ENCODE measurements at regions not wholly inside any gene's neighbourhood (a gene's known extent, or its start where the extent isn't known, plus 50 kb on each side); places are given as distances from the start of the nearest gene placed in this dataset.

GRCh38 chr17:15177343-15177742 is 87.8 kb downstream of the PMP22 start:
- DNase-seq (ENCODE audit: low read depth in 2 of 2): no peak

DNA sequence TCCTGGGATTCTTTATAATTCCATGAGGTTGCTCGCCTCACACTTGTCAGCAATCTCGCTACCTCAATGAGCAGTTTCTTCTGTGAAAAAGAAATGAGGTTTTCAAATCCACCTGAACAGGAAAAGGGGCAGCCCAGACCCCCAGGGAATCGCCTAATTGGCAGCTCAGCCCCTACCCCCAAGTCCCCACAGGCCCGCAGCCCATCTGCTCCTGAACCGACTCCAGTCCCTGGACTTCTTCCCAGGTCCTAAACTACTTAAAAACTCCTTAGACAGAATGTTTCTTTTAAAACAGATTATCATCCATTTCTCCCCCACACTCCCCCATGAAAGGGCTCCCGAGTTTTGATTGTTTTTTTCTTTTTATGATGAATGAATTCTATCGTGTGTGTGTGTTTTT is 89.8 kb downstream of the PMP22 start:
- DNase-seq (ENCODE audit: low read depth in 2 of 2): no peak

DNA sequence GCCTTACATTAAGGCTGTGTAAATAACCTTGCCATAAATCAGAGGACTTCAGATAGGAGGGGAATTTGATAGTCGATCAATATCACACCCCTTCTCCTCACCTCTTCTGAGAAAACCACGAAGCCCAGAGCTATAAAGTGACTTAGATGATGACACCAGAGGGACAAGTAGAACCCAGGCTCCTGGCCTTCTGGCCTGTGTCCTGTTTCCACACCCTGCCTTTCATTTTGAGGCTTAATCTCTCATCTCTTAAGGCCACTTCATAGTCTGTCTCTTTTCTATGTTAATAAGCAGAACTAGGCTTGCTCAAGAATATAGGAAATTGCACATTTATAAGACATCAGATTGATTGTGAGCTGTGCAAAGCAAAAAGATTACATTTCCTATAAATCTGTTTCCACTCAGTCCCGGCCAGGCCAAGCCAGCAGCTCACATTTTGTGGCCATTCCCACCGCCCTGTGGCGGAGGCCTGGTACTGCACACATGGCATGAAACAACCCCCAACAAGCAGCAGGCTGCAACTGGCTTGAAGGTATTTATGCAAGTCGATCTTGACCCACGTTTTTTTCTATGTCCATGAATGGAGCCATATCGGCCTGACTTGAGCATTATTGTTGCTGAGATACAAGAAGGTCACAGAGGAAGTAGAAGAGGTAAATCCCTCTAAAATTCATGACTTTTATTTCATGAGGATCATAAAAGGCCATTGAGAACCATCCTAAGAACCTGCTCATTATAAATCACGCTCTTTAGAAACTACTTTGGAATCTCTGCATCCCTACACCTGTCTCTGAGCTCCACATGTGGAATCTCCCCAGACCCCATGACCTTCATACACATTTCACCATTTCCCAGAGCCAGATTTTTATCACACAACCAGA is 93.7 kb downstream of the PMP22 start:
- no peak for DNase-seq (ENCODE audit: low read depth in 2 of 2)

DNA sequence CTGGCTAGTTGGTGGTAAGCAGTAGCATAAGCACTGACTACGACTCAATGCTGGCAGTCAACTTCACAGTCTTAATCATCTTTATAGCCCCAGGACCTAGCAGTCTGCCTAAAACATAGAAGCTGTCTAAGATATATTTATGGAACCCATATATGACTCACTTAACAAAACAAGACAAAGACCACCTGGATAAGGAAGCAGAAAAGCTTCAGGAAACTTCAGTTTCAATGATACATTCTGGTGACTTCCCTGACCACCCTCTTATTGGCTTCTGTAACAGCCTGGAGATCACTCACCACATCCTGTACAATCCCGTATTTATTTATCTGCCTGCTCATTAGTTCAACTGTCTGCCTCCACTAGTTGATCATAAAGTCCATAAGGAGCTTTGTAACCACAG is 95.5 kb downstream of the PMP22 start:
- no peak for DNase-seq (ENCODE audit: low read depth in 2 of 2)

DNA sequence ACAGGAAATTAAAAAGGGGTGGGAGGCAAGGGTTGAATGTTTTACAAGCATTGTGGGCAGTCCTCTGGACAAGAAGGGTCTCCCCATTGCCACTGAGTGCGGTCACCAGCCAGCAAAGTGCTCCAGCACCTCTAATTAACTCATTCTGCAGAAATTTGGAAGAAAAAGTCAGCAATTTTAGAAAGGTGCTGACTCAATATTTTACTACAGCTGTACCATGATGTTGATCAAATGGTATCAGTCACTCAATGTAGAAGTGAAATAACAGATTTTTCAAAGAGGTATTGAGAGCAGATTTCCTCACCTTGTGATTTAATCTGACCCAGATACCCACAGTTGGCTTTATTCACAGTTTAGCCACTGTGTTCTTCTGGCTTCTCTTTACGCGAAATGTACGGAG is 96.7 kb downstream of the PMP22 start:
- DNase-seq (ENCODE audit: low read depth in 2 of 2): no peak

- DNase-seq (ENCODE audit: low read depth in 2 of 2): no peak
Observed at GRCh38 chr17:15161395-15161794, 103.7 kb downstream of the PMP22 start.

DNA sequence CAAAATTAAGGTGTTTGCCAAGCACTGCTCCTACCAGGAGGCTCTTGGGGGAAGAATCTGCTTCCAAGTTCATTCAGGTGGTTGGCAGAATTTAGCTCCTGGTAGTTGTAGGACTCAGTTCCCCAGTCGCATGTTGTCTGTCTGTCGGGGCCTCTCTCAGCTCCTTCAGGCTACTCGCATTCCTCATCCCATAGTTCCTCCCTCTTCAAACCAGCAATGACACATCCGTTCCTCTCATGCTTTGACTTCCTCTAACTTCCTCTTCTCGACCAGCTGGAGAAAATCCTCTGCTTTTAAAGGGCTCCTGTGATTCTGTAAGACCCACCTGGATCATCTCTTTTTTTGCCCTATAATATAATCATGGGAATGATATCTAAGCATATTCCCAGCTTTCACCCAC is 108.1 kb downstream of the PMP22 start:
- DNase-seq (ENCODE audit: low read depth in 2 of 2): no peak

DNA sequence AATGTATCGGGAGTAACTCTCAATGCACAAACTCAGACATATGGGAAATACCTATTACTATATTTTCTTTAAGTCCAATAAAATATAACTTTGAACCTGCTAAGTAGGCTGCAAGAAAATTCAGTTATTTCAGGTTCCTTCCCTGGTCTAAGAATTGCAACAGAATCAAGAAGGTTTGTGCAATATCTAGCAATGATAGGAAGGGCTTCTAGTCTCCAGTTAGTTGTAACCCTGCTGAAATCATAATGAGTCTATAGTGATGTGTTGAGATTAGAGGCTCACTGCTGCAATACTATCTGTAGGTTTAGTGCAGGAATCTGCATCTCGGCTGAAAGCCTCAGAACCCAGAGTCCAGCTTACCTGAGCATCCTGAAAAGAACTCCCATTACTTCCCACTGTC is 110.5 kb downstream of the PMP22 start:
- no peak for DNase-seq (ENCODE audit: low read depth in 2 of 2)

GRCh38 chr17:15145621-15146020 is 119.5 kb downstream of the PMP22 start:
- no peak for DNase-seq (ENCODE audit: low read depth in 2 of 2)

- no peak for DNase-seq (ENCODE audit: low read depth in 2 of 2)
Observed at GRCh38 chr17:15143524-15143923, 121.6 kb downstream of the PMP22 start.

GRCh38 chr17:15134363-15134762 is 130.8 kb downstream of the PMP22 start:
- DNase-seq (ENCODE audit: low read depth in 2 of 2): no peak

- DNase-seq (ENCODE audit: low read depth in 2 of 2): no peak
Observed at GRCh38 chr17:15133826-15134225, 131.3 kb downstream of the PMP22 start.

- no peak for DNase-seq (ENCODE audit: low read depth in 2 of 2)
Observed at GRCh38 chr17:15133143-15133542, 132.0 kb downstream of the PMP22 start.

DNA sequence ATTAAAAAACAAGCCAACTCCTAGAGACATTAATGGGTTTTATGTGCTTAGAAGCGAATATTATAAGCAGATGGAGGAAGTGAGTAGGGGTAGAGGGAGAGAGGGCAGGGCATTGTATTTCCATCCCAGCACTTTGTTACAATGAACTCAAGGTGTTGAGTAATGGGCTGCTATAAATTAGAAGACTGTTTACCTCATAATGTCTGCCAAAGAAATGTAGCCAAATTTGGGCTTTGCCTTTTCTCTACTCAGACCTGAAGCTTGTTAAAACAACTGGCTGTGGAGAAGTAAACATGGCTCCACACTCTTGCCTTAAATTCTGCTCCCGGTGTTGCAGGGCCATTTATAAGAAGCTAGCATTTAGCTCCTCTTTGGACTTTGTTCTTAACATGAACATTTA is 134.7 kb downstream of the PMP22 start:
- DNase-seq (ENCODE audit: low read depth in 2 of 2): no peak

- no peak for DNase-seq (ENCODE audit: low read depth in 2 of 2)
Observed at GRCh38 chr17:15129986-15130385, 135.1 kb downstream of the PMP22 start.

GRCh38 chr17:15124746-15125145 is 140.4 kb downstream of the PMP22 start:
- DNase-seq (ENCODE audit: low read depth in 2 of 2): no peak

DNA sequence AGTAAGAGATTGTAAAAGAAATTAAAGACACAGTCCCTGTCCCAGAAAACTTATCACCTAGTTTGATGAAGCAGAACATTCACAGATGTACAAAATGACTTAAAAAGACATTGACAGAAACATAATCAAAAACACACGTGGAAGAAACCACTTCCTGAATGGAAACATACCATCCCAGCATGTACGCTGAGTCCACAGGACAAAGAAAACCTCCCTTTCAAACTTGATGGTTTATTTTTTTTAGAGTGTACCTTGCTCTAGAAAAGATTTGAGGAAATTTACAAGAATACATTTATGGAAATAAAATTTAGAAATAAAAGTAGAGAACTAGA is 140.9 kb downstream of the PMP22 start:
- DNase-seq (ENCODE audit: low read depth in 2 of 2): no peak

GRCh38 chr17:15123593-15124263 is 141.4 kb downstream of the PMP22 start:
- no peak for DNase-seq (ENCODE audit: low read depth in 2 of 2)

GRCh38 chr17:15122857-15123256 is 142.3 kb downstream of the PMP22 start:
- no peak for DNase-seq (ENCODE audit: low read depth in 2 of 2)

DNA sequence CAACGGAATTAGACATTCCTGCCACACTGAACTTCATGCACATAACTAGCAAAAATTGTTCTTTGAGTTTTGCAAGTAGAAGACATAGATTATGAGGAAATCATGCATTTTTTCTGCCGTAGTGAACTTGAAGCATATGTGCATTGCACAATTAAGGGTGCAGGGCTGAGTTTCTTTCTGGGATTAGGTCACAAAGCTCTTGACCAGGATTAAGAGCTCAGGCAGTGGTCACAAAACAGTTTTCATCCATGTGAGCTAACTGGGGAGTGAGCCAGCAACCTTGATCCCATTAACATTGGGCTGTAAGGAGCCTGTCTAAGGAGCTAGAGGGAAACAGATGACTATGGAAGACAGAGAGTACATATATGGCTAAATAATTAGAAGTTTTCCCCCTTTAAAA is 143.7 kb downstream of the PMP22 start:
- DNase-seq (ENCODE audit: low read depth in 2 of 2): no peak

- no peak for DNase-seq (ENCODE audit: low read depth in 2 of 2)
Observed at GRCh38 chr17:15119968-15120367, 145.2 kb downstream of the PMP22 start.

- no peak for DNase-seq (ENCODE audit: low read depth in 2 of 2)
Observed at GRCh38 chr17:15117239-15117638, 147.9 kb downstream of the PMP22 start.

GRCh38 chr17:15112846-15113617 is 152.1 kb downstream of the PMP22 start:
- no peak for DNase-seq (ENCODE audit: low read depth in 2 of 2)

Measured in stimulated activated CD8-positive, alpha-beta memory T cell treated with anti-CD3 and anti-CD28 coated beads, Interleukin-15, amount 100 ng/mL, for 4 hours (primary cell).